ENCODE measurements at regions not wholly inside any gene's neighbourhood (a gene's known extent, or its start where the extent isn't known, plus 50 kb on each side); places are given as distances from the start of the nearest gene placed in this dataset.

DNA sequence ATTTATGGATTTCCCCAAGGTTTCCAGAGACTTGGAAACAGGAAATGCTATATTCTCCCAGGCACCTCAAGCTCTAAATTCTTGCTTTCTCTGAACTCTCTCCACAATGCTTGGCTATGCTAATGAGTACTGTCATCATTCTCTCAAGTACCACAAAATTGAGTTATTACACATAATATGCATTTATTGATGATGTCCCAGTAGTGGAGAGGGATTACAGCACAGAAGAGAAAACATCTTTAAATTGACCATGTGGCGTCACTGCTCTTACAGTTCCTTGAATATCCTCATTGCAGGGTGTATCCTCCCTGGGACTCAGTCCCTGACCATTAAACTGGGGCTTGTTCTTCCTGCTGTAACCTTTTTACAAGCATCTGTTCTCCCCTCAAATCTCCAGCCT lies 681.1 kb upstream of the FANCL start:
- no peak for TF ChIP-seq EZH2 (IDR thresholded peaks at IDR 0.05; ENCODE audit: insufficient read depth, poor library complexity, severe bottlenecking)
- no peak for TF ChIP-seq EZH2phosphoT487 (IDR thresholded peaks at IDR 0.05; ENCODE audit: insufficient read depth, low read depth)

Data from GM23248 (cell line).